ENCODE measurements at regions not wholly inside any gene's neighbourhood (a gene's known extent, or its start where the extent isn't known, plus 50 kb on each side); places are given as distances from the start of the nearest gene placed in this dataset.

DNA sequence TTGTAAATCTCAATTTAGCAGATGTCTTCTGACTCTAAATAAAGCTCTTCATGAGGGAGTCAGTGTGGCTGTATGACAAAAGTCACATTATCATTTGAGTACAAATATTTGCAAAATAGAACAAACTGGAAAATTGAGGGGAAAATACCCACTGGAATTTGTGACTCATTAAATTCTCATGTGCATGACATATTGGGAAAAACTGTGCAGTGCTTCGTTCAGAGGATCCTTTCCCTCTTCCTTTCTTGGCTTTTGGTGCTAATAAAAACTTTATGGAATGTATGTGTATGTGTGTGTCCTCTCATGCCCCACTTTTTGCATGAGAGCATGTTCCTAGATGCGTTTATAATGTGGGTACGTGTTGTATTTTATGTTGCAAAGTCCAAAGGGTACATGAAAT, 267.8 kb downstream of the KTN1 start:
- TF ChIP-seq POLR2A (IDR thresholded peaks at IDR 0.05; ENCODE audit: low read depth, low read length): no peak
- no peak for TF ChIP-seq TAF1 (IDR thresholded peaks at IDR 0.05; ENCODE audit: borderline replicate concordance, low read depth, low read length)
- TF ChIP-seq POLR2AphosphoS5 (IDR thresholded peaks at IDR 0.05; ENCODE audit: low read depth, low read length): no peak
